GM19351 (cell line): ENCODE measurements at regions not wholly inside any gene's neighbourhood (a gene's known extent, or its start where the extent isn't known, plus 50 kb on each side); places are given as distances from the start of the nearest gene placed in this dataset.

Experiments
- ATAC-seq: cut with Tn5 transposase; IDR thresholded peaks from one replicate; pipeline ENCODE4 v1.9.1; 2021; ENCODE audit warnings: mild to moderate bottlenecking, moderate library complexity; ENCODE audit not compliant: unreplicated experiment

- ATAC-seq: peak; percentile 99
Observed at GRCh38 chr11:88231894-88232482, 56.7 kb upstream of the RAB38 start.

GRCh38 chr11:88229303-88229702 lies 54.1 kb upstream of the RAB38 start:
- ATAC-seq: no peak
